ENCODE measurements at regions not wholly inside any gene's neighbourhood (a gene's known extent, or its start where the extent isn't known, plus 50 kb on each side); places are given as distances from the start of the nearest gene placed in this dataset.

DNA sequence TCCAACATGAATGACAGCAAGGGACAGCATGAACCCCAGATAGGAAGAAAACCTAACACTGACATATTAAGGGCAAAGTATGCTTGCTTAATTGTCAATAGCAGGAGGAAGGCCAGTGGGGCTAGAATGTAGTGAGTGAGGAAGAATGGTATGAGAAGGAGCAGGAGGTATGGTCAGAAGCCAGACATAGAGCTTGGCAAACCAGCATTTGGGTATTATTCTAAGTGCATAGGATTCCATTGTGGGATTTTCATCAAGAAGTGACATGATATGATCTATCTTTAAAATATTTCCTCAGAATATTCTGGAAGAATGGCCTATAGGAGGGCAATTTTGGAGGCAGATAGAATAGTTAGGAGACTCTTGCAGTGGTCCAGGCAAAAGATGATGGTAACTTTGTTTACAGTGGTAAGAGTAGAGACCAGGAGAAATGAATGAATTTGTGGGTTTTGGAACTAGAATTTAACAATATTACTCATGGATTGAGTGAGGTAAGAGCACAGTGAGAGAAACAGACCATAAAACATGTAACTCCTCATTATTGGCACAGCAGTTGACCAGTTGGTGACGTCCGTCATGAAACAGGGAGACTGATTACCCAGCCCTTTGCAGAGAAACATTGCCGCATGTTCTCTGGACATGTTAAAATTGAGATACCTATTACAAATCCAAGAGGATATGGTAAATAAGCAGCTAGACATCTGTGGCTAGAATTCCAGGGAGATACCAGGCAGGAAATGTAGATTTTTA lies 246.5 kb upstream of the HS3ST1 start:
- Histone ChIP-seq H3K4me2 (ENCODE audit: low read length) (no peak overlapping the region), H3K27me3 (ENCODE audit: control insufficient read depth, insufficient read depth, low read length) (no peaks in the 10 kb centered on the region), H3K4me3 (ENCODE audit: low read depth, low read length) (no peak overlapping the region), H3K27ac (no peak overlapping the region), H3K9ac (no peak overlapping the region), H3K79me2 (no peaks in the 10 kb centered on the region), H3K36me3 (ENCODE audit: control insufficient read depth, insufficient read depth, low read length) (no peaks in the 10 kb centered on the region), H3K9me3 (ENCODE audit: control insufficient read depth, low read length) (no peaks in the 10 kb centered on the region), H2AFZ (no peak overlapping the region), H3K4me1 (no peaks in the 10 kb centered on the region)
- TF ChIP-seq, protein P1, sequence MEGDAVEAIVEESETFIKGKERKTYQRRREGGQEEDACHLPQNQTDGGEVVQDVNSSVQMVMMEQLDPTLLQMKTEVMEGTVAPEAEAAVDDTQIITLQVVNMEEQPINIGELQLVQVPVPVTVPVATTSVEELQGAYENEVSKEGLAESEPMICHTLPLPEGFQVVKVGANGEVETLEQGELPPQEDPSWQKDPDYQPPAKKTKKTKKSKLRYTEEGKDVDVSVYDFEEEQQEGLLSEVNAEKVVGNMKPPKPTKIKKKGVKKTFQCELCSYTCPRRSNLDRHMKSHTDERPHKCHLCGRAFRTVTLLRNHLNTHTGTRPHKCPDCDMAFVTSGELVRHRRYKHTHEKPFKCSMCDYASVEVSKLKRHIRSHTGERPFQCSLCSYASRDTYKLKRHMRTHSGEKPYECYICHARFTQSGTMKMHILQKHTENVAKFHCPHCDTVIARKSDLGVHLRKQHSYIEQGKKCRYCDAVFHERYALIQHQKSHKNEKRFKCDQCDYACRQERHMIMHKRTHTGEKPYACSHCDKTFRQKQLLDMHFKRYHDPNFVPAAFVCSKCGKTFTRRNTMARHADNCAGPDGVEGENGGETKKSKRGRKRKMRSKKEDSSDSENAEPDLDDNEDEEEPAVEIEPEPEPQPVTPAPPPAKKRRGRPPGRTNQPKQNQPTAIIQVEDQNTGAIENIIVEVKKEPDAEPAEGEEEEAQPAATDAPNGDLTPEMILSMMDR (IDR thresholded peaks at IDR 0.05) = no peak

- Histone ChIP-seq H3K27me3 (ENCODE audit: control insufficient read depth, insufficient read depth, low read length) (no peaks in the 10 kb centered on the region), H3K9me3 (ENCODE audit: control insufficient read depth, low read length) (no peaks in the 10 kb centered on the region), H3K9ac (no peak overlapping the region), H3K4me1 (no peaks in the 10 kb centered on the region), H3K4me3 (ENCODE audit: low read depth, low read length) (no peak overlapping the region), H3K4me2 (ENCODE audit: low read length) (no peak overlapping the region), H3K27ac (no peak overlapping the region), H3K79me2 (no peaks in the 10 kb centered on the region), H3K36me3 (ENCODE audit: control insufficient read depth, insufficient read depth, low read length) (no peaks in the 10 kb centered on the region), H2AFZ (no peak overlapping the region)
- TF ChIP-seq, protein P1 (IDR thresholded peaks at IDR 0.05) = no peak
Observed at GRCh38 chr4:11670304-11670703, 241.6 kb upstream of the HS3ST1 start.

DNA sequence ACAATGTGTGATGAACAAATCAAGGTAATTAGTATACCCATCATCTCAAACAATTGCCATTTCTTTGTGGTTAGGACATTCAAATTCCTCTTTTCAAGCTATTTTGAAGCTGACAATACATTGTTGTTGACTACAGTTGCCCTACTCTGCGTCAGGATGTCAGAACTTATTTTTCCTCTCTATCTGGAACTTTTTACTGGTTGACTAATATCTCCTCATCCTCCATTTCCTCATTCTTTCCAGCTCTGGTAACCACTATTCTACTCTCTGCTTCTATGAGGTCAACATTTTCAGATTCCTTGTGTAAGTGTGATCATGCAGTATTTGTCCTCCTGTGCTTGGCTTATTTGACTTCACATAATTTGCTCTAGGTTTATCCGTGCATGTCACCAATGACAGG lies 240.5 kb upstream of the HS3ST1 start:
- Histone ChIP-seq H3K27me3 (ENCODE audit: control insufficient read depth, insufficient read depth, low read length) (no peaks in the 10 kb centered on the region), H3K27ac (no peak overlapping the region), H3K9me3 (ENCODE audit: control insufficient read depth, low read length) (no peaks in the 10 kb centered on the region), H3K9ac (no peak overlapping the region), H2AFZ (no peak overlapping the region), H3K4me2 (ENCODE audit: low read length) (no peak overlapping the region), H3K79me2 (no peaks in the 10 kb centered on the region), H3K4me1 (no peaks in the 10 kb centered on the region), H3K4me3 (ENCODE audit: low read depth, low read length) (no peak overlapping the region), H3K36me3 (ENCODE audit: control insufficient read depth, insufficient read depth, low read length) (no peaks in the 10 kb centered on the region)
- TF ChIP-seq, protein P1 (IDR thresholded peaks at IDR 0.05) = no peak

DNA sequence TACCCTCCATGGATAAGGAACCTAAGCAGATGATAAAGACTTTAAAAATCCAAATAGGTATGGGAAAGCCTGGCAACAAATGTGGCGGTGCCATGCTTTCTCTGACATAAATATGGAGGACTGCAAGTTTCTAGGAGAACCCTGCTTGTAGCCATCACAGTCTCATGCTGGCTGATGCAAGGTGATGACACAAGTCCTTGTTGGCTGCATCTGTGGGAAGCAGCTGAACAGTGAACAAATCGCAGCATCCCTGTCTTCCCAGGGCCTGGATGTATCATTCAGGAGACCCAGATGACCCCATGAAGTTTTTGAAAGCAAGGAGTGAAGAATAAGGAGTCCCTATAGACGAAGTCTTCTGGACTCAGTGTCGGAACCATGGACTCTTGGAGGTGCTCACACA lies 234.4 kb upstream of the HS3ST1 start:
- H3K4me1 ChIP-seq = no peaks in the 10 kb centered on the region
- H3K4me2 ChIP-seq (ENCODE audit: low read length) = no peak overlapping the region
- no peaks in the 10 kb centered on the region for H3K9me3 ChIP-seq (ENCODE audit: control insufficient read depth, low read length)
- H3K79me2 ChIP-seq = no peaks in the 10 kb centered on the region
- no peak overlapping the region for H3K27ac ChIP-seq
- no peak overlapping the region for H3K4me3 ChIP-seq (ENCODE audit: low read depth, low read length)
- H2AFZ ChIP-seq = no peak overlapping the region
- no peaks in the 10 kb centered on the region for H3K36me3 ChIP-seq (ENCODE audit: control insufficient read depth, insufficient read depth, low read length)
- no peaks in the 10 kb centered on the region for H3K27me3 ChIP-seq (ENCODE audit: control insufficient read depth, insufficient read depth, low read length)
- H3K9ac ChIP-seq = no peak overlapping the region
- TF ChIP-seq, protein P1 (IDR thresholded peaks at IDR 0.05) = no peak
